HG03045 (cell line): ENCODE measurements at regions not wholly inside any gene's neighbourhood (a gene's known extent, or its start where the extent isn't known, plus 50 kb on each side); places are given as distances from the start of the nearest gene placed in this dataset.

Experiments used
- ATAC-seq: cut with Tn5 transposase; IDR thresholded peaks from one replicate; pipeline ENCODE4 v1.9.1; 2021; ENCODE audit warnings: mild to moderate bottlenecking, moderate library complexity; ENCODE audit not compliant: unreplicated experiment

GRCh38 chr15:47990821-47991220, 130.0 kb upstream of the SLC24A5 start:
- ATAC-seq: no peak

DNA sequence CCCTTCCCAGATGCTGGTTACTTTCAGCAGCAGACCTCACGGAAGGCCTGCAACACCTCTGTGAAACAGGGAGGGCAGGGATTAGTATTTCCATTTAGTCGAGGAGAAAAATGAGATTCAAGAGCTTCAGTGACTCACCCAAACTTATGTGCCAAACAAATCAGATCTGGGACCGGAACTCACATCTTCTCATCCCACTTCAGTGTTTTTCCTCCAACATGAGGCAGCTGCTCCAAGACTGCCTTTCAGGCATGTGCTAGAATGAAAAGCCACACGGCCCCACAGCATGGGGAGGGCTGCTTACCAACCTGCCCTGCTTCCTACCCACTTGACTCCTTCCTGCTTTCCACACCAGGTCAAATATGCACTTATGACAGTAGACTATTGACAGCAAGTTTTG, 129.4 kb upstream of the SLC24A5 start:
- ATAC-seq: no peak

GRCh38 chr15:47993051-47993450, 127.7 kb upstream of the SLC24A5 start:
- ATAC-seq: no peak

DNA sequence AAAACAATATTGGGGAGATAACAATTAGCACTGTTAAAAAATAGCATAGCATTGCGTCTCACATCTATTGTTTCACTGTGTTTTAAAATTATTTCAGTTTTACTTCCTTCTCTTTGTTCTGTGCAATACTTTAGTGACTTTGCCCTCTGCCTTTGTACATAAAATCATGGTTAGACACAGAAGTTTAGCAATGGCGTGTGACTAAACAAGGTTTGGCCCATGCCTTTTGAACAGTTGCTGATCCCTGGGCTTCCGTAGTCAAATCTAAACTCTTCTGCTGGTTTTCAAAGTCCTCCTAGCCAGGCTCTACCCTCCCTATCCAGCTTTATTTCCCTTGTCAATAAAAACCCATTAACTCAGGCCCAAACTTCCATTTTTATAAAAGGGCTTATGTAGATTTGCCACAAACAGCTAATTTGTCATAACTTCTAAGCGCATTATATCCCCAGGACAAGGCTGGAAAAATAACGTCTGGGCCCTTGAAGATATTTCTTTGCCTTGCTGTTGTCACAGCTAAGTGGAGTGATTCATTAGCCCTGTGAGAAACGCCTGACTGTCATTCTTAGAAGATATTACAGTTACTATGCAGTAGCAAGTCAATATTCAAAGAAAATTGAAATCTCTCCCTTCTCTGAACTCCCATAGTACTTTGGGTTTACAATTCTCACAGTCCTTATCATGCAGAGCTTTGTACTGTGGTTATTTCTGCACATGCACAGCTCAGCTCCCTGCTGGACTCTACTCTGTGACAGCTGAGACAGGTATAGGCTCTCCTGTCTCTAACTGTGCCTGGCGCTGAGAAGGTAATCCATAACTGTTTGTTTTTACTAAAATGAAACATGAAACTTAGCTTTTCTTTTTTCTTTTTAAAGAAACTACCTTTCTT, 123.4 kb upstream of the SLC24A5 start:
- ATAC-seq: no peak

DNA sequence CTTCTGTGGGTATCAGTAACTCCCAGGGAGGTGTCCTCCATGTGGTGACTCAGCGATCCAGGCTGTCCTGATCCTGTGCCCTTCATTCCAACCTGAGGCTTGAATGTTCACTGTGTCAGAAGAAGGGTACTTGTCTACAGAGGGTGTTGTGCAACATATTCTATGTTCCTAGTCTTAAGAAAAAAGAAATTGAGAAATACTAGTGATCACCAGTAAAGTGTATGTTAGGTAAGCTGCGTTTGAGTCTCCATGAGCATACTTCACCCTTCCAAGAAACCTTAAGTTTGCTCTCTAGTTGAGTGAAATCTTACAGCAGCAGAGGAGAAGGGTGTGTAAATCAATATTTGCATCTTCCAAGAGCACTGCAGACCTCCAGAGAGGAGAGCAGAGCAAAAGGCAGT, 122.2 kb upstream of the SLC24A5 start:
- ATAC-seq: no peak

GRCh38 chr15:48001393-48002039, 119.3 kb upstream of the SLC24A5 start:
- ATAC-seq: peak; percentile 87

- ATAC-seq: no peak
These were observed 118.0 kb upstream of the SLC24A5 start for GRCh38 chr15:48002767-48003166.

- ATAC-seq: no peak
These were observed 117.3 kb upstream of the SLC24A5 start for GRCh38 chr15:48003441-48003840.

- ATAC-seq: no peak
These were observed 115.7 kb upstream of the SLC24A5 start for GRCh38 chr15:48005077-48005476.

- ATAC-seq: no peak
These were observed 114.7 kb upstream of the SLC24A5 start for GRCh38 chr15:48006031-48006511.

GRCh38 chr15:48010316-48010715, 110.5 kb upstream of the SLC24A5 start:
- ATAC-seq: no peak

GRCh38 chr15:48012191-48012590, 108.6 kb upstream of the SLC24A5 start:
- ATAC-seq: no peak

DNA sequence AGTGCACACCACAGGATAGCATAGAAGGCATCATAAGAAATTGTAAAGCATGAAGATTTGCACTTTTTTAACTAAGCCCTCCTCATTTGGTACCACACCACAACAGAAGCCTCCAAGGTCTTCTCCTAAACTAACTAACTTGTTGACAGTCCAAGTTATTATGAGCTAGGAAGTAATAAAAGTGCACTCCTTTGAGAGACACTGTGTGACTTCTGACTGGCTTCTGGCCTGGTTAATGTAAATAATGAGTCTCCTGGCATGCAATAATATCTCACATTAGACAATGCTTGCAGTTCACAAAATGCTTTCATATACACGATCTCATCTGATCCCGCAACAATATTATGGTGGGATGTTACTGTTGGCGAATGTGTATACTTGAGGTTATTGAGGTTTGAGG, 103.9 kb upstream of the SLC24A5 start:
- ATAC-seq: no peak

DNA sequence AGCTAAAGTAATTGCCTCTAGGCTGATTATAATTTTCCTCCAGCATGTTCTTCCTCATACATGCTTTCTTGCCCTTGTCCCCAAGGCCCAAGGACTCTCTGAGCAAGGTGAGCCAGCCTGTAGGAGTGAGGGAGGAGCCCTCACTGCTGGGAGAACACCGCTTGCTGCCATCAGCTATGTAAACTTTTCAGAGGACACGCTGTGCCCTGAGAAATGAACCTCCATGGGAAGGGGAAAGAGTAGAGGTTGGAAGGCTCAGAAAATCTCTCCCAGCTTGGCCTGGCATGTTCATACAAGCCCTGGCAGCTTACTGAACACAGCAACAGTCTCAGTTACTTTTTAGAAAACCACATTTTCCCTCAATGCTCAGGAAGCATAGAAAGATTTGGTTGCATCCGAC, 103.0 kb upstream of the SLC24A5 start:
- no peak for ATAC-seq

DNA sequence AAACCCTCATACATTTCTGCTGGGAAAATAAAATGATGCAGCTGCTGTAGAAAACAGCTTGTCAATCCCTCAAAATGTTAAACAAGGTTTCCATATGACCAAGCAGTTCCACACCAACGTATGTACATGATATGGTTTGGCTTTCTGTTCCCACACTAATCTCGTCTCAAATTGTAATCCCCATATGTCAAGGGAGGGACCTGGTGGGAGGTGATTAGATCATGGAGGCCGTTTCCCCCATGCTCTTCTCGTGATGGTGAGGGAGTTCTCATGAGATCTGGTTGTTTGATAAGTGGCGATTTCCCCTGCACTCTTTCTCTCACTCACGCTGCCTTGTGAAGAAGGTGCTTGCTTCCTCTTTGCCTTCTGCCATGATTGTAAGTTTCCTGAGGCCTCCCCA, 100.6 kb upstream of the SLC24A5 start:
- ATAC-seq: peak; percentile 65

GRCh38 chr15:48021336-48022086, 99.3 kb upstream of the SLC24A5 start:
- no peak for ATAC-seq

GRCh38 chr15:48025118-48025517, 95.7 kb upstream of the SLC24A5 start:
- no peak for ATAC-seq

GRCh38 chr15:48028712-48029111, 92.1 kb upstream of the SLC24A5 start:
- no peak for ATAC-seq

GRCh38 chr15:48029642-48030041, 91.1 kb upstream of the SLC24A5 start:
- no peak for ATAC-seq

- ATAC-seq: no peak
These were observed 89.3 kb upstream of the SLC24A5 start for GRCh38 chr15:48031466-48031865.

DNA sequence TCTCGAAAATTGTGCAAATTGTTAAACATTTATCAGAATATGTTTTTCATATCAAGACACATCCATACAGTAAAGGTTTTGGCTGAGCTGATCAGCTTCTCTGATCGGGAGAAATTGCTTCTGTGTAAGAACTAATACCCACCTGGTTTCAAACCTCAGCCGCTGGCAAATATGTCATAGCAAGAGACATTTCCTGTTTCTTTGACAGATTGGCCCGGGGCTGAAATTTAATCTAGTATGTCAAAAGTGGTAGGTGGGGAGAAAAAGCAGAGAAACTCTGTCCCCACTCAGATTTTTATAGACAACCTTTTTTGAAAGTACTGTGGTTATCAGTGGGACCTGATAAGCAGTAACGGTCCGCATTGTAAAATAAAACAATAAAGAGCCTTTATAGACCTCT, 88.8 kb upstream of the SLC24A5 start:
- no peak for ATAC-seq

DNA sequence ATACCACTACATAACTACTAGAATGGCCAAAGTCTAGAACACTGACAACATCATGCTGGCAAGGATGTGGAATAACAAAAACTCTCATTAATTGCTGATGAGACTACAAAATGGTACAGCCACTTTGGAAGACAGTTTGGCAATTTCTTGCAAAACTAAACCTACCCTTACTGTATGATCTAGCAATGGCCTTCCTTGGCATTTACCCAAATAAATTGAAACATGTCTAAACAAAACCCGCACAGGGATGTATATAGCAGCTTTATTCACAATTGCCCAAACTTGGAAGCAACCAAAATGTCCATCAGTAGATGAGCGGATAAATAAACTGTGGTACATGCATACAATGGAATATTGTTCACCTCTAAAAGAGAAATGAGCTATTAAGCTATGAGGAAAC, 87.9 kb upstream of the SLC24A5 start:
- no peak for ATAC-seq
